Epithelial cell of proximal tubule (primary cell): ENCODE measurements at regions not wholly inside any gene's neighbourhood (a gene's known extent, or its start where the extent isn't known, plus 50 kb on each side); places are given as distances from the start of the nearest gene placed in this dataset.
A peak's percentile ranks its signal among the peaks of the same experiment; 100 is the strongest.

Experiments
- DNase-seq: peaks from one replicate; pipeline ENCODE4 v3.0.0-alpha.2; 2011; ENCODE audit warnings: low read depth
- H3K4me3 ChIP-seq: 2 replicates; pipeline ENCODE4 v1.5.1; 2011; ENCODE audit warnings: low read depth, mild to moderate bottlenecking, low read length
- TF ChIP-seq, protein P1 (sequence below): conservative IDR thresholded peaks from 2 replicates; pipeline ENCODE4 v1.5.1; 2012; ENCODE audit warnings: low read depth, mild to moderate bottlenecking, low read length

DNA sequence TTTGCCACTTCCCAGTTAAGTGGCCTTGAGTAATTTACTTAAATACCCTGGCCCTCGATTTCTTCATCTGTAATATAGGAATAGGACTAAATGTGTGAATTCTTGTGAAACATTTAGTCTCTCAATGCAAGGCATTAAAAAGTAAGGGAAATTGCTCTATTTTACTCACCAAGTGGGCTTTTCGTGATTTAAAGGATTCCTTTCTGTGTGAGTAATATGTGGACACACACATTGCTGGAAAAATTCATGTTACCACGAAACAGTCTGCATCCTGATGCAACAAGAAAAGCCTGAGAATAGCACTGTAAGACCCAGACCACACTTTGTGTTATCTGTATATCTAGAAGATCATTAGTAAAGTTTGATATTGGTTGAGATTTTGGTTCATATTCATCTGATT is 1243.0 kb upstream of the CDH9 start:
- no peak for DNase-seq
- H3K4me3 ChIP-seq, result no peak overlapping the region
- TF ChIP-seq, protein P1, sequence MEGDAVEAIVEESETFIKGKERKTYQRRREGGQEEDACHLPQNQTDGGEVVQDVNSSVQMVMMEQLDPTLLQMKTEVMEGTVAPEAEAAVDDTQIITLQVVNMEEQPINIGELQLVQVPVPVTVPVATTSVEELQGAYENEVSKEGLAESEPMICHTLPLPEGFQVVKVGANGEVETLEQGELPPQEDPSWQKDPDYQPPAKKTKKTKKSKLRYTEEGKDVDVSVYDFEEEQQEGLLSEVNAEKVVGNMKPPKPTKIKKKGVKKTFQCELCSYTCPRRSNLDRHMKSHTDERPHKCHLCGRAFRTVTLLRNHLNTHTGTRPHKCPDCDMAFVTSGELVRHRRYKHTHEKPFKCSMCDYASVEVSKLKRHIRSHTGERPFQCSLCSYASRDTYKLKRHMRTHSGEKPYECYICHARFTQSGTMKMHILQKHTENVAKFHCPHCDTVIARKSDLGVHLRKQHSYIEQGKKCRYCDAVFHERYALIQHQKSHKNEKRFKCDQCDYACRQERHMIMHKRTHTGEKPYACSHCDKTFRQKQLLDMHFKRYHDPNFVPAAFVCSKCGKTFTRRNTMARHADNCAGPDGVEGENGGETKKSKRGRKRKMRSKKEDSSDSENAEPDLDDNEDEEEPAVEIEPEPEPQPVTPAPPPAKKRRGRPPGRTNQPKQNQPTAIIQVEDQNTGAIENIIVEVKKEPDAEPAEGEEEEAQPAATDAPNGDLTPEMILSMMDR, result no peak

DNA sequence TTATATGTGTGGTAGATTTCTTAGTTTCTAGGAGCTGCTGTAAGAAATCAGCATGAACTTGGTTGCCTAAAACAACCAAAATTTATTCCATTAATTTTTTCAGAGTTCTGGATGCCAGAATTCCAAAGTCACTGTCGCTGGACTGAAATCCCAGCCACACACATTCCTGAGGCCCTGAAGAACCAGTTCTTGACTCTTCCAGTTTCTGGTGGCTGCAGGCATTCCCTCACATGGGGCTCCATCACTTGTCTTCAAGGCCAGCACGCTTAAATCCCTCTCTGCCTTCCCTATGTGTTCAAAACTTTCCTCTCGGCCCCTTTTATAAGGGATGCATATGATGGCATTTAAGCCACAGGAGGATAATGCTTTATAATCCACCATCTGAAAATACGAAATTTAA is 1237.5 kb upstream of the CDH9 start:
- TF ChIP-seq, protein P1, result no peak
- DNase-seq, result no peak
- no peak overlapping the region for H3K4me3 ChIP-seq

DNA sequence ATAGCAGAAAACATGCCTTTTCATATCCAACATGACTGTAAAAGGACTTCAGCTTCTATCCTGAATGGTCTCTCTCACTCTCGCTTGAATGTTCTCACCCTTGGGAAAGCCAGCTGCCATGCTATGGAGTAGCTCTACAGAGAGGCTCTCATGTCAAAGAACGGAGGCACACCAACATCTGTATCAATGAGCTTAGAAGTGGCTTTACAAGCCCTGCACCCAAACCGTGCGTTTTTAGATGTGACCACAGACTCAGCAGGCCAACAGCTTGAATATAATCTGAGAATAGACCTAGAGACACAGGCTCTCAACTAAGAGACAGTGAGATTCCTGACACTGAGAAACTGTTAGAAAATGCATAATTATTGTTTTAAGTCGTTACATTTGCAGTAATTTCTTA is 1231.6 kb upstream of the CDH9 start:
- TF ChIP-seq, protein P1, result no peak

GRCh38 chr5:28265877-28266276 is 1227.5 kb upstream of the CDH9 start:
- TF ChIP-seq, protein P1, result no peak
- DNase-seq, result no peak
- H3K4me3 ChIP-seq, result no peak overlapping the region

More for the DNA sequence above, 1231.6 kb upstream of the CDH9 start:
- H3K4me3 ChIP-seq, result no peak overlapping the region
- no peak for DNase-seq

DNA sequence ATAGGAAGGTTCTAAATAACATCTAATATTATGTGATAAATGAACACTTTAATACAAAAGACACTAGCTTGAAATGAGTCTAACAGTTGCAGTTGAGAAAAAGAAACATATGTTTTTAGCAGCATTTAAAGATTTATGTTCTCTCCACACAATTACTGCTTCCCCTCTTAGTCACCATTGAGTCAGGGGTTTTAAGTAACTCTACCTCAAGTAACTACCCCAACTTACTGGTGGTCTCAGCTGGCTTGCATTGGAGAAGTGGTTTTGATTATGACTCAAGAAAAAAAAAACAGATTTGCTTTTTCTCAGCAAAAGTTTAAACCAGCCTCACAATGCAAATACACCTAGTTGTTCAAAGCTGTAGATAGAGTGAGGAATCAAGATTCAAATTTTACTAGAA is 1216.5 kb upstream of the CDH9 start:
- DNase-seq, result no peak
- H3K4me3 ChIP-seq, result no peak overlapping the region
- TF ChIP-seq, protein P1, result no peak

DNA sequence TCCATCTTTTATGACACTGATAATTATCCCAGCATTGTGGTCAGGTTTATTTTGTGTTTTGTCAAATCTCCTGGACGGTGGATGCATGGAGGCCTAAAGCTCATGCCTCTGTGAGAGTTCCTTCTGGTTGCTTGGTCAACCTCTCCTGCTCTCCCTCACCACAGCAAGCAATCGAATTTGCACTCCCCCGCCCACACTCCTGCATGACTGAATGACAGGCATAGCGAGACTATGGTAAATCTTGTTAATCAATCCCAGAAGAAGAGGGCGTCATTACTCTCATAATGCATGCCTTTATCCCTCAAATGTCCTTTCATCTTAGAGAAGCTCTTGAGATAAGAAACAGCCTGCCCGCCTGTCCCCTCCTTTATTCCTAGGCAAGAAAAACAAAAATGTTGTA is 1215.0 kb upstream of the CDH9 start:
- H3K4me3 ChIP-seq, result no peak overlapping the region
- DNase-seq, result no peak
- TF ChIP-seq, protein P1, result no peak

- DNase-seq, result peak; percentile 65
- H3K4me3 ChIP-seq, result no peak overlapping the region
- TF ChIP-seq, protein P1, result no peak
Measured at GRCh38 chr5:28249771-28250415, 1211.5 kb upstream of the CDH9 start.
